Stomach (tissue), 4 donors: ENCODE measurements at regions not wholly inside any gene's neighbourhood (a gene's known extent, or its start where the extent isn't known, plus 50 kb on each side); places are given as distances from the start of the nearest gene placed in this dataset.

Experiments used
- EP300 ChIP-seq: sonication (generic); formaldehyde crosslinking; IDR thresholded peaks from one replicate; pipeline ENCODE4 v1.6.1; 2017; ENCODE audit warnings: antibody characterized with exemption
- POLR2A ChIP-seq, 4 donors: fragments of 450-650 bp; IDR thresholded peaks; one replicate each; pipeline ENCODE4 v1.6.1; 2016; ENCODE audit warnings: antibody characterized with exemption in 4 of 4, control low read depth in 2 of 4, mild to moderate bottlenecking in 1 of 4, moderate library complexity in 1 of 4
- POLR2AphosphoS5 ChIP-seq, 3 donors: sonication (generic); formaldehyde crosslinking; IDR thresholded peaks; one replicate each; pipeline ENCODE4 v1.6.1; 2016; ENCODE audit warnings: antibody characterized with exemption in 3 of 3
- TF ChIP-seq, protein P1 (sequence below), 7 experiments: fragments of 450-650 bp in 4 of 7; fragments of 200-600 bp in 3 of 7; sonication (generic) in 3 of 7; IDR thresholded peaks; one replicate each; pipeline ENCODE4 v1.5.1; 2016 to 2019; ENCODE audit warnings: antibody characterized with exemption in 7 of 7, control low read depth in 2 of 7, mild to moderate bottlenecking in 1 of 7

DNA sequence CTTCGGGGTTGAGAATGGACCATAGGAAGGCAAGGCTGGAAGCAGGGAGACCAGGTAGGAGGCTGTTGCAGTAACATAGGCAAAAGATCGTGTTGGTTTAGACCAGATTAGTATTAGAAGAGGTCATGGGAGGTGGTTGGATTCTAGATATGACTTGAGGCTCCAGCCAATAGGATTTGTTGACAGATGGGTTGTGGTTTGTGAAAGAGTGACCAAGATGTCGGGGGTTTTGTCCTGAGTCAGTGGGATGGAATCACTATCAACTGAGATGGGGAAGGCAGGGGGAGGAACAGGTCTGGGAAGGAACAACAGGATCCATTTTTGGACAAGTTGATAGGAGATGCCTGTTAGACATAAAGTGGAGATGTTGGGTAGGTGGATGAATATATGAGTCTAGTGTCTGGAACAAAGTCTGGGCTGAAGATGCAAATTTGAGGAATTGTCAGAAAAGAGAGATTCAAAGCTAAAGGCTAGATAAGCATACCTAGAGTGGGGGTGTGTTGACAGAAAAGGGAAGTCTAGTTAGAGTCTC is 95.5 kb upstream of the NPHP3 start:
- TF ChIP-seq POLR2A (IDR thresholded peaks at IDR 0.05) (no peak), POLR2AphosphoS5 (IDR thresholded peaks at IDR 0.05) (no peak), EP300 (no peak)
- TF ChIP-seq, protein P1, sequence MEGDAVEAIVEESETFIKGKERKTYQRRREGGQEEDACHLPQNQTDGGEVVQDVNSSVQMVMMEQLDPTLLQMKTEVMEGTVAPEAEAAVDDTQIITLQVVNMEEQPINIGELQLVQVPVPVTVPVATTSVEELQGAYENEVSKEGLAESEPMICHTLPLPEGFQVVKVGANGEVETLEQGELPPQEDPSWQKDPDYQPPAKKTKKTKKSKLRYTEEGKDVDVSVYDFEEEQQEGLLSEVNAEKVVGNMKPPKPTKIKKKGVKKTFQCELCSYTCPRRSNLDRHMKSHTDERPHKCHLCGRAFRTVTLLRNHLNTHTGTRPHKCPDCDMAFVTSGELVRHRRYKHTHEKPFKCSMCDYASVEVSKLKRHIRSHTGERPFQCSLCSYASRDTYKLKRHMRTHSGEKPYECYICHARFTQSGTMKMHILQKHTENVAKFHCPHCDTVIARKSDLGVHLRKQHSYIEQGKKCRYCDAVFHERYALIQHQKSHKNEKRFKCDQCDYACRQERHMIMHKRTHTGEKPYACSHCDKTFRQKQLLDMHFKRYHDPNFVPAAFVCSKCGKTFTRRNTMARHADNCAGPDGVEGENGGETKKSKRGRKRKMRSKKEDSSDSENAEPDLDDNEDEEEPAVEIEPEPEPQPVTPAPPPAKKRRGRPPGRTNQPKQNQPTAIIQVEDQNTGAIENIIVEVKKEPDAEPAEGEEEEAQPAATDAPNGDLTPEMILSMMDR (IDR thresholded peaks at IDR 0.05) = no peak
